Activated T-helper 17 cell treated with anti-CD3 and anti-CD28 coated beads, Interleukin-2, amount 50 U/mL, for 72 hours (primary cell): ENCODE measurements at regions not wholly inside any gene's neighbourhood (a gene's known extent, or its start where the extent isn't known, plus 50 kb on each side); places are given as distances from the start of the nearest gene placed in this dataset.
"Not testable (repeated sequence)": the region's sequence is repeated elsewhere in the genome, so short reads cannot be mapped to it uniquely, and the experiment has no call there.

Experiments used
- ATAC-seq: fragments of 150-1000 bp; cut with Tn5 transposase; replicated peaks from 2 replicates; pipeline ENCODE4 v1.10.0; 2021; ENCODE audit warnings: mild to moderate bottlenecking, moderate library complexity
- H3K27ac Mint-ChIP-seq: one replicate; pipeline ENCODE4 v1.8.0; 2022; ENCODE audit warnings: mixed read lengths
- H3K27me3 Mint-ChIP-seq: one replicate; pipeline ENCODE4 v1.8.0; 2022; ENCODE audit warnings: mixed read lengths
- H3K36me3 Mint-ChIP-seq: one replicate; pipeline ENCODE4 v1.8.0; 2022; ENCODE audit warnings: low read depth, mild to moderate bottlenecking, mixed read lengths
- H3K4me1 Mint-ChIP-seq: one replicate; pipeline ENCODE4 v1.8.0; 2022; ENCODE audit warnings: mixed read lengths
- H3K4me3 Mint-ChIP-seq: one replicate; pipeline ENCODE4 v1.8.0; 2022; ENCODE audit warnings: mild to moderate bottlenecking, mixed read lengths
- H3K9me3 Mint-ChIP-seq: one replicate; pipeline ENCODE4 v1.8.0; 2022; ENCODE audit warnings: mixed read lengths

GRCh38 chr6:27002447-27002846 lies 245.1 kb upstream of the PRSS16 start:
- no peak overlapping the region for H3K27ac Mint-ChIP-seq
- no peak for ATAC-seq
- peaks cover 8% of the 10 kb centered on the region for H3K27me3 Mint-ChIP-seq
- H3K36me3 Mint-ChIP-seq = no peaks in the 10 kb centered on the region
- no peak overlapping the region for H3K4me3 Mint-ChIP-seq
- H3K4me1 Mint-ChIP-seq = no peaks in the 10 kb centered on the region
- no peaks in the 10 kb centered on the region for H3K9me3 Mint-ChIP-seq

GRCh38 chr6:27007020-27007419 lies 240.5 kb upstream of the PRSS16 start:
- Mint-ChIP-seq H3K9me3 (no peaks in the 10 kb centered on the region), H3K27ac (no peak overlapping the region), H3K4me1 (no peaks in the 10 kb centered on the region), H3K36me3 (no peaks in the 10 kb centered on the region), H3K27me3 (peaks cover 28% of the 10 kb centered on the region), H3K4me3 (no peak overlapping the region)
- no peak for ATAC-seq

- not testable (repeated sequence) for H3K27ac Mint-ChIP-seq, H3K4me3 Mint-ChIP-seq, ATAC-seq, H3K9me3 Mint-ChIP-seq, H3K4me1 Mint-ChIP-seq, H3K36me3 Mint-ChIP-seq
- H3K27me3 Mint-ChIP-seq = peaks cover 28% of the 10 kb centered on the region
These were observed 238.9 kb upstream of the PRSS16 start for GRCh38 chr6:27008613-27009012.

- H3K27me3 Mint-ChIP-seq = peaks cover 20% of the 10 kb centered on the region
- H3K4me1 Mint-ChIP-seq, H3K27ac Mint-ChIP-seq, H3K36me3 Mint-ChIP-seq, H3K9me3 Mint-ChIP-seq, H3K4me3 Mint-ChIP-seq, ATAC-seq: not testable (repeated sequence)
These were observed 233.4 kb upstream of the PRSS16 start for GRCh38 chr6:27014053-27014452.

DNA sequence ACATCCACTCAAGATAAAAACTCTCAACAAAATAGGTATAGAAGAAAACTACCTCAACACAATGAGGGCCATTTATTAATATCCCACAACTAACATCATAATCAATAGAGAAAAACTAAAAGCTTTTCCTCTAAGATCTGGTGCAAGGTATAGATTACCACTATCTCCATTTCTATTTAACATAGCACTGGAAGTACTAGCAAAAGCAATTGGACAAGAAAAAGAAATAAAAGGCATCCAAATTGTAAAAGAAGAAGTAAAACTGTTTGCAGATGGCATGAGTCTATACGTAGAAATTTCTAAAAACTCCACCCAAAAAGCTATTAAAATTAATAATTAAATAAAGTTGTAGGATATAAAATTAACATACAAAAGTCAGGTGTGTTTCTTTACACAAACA lies 230.8 kb upstream of the PRSS16 start:
- Mint-ChIP-seq H3K27ac (no peak overlapping the region), H3K36me3 (peaks cover 11% of the 10 kb centered on the region), H3K9me3 (peaks cover 9% of the 10 kb centered on the region), H3K27me3 (no peaks in the 10 kb centered on the region), H3K4me3 (no peak overlapping the region), H3K4me1 (peaks cover 8% of the 10 kb centered on the region)
- no peak for ATAC-seq

- not testable (repeated sequence) for H3K27ac Mint-ChIP-seq
These were observed 229.1 kb upstream of the PRSS16 start for GRCh38 chr6:27018401-27018800.

GRCh38 chr6:27019651-27020552 lies 227.6 kb upstream of the PRSS16 start:
- Mint-ChIP-seq H3K27ac (peak overlapping the region; percentile 86), H3K4me1 (peaks cover 8% of the 10 kb centered on the region), H3K36me3 (peaks cover 11% of the 10 kb centered on the region), H3K9me3 (peaks cover 4% of the 10 kb centered on the region), H3K27me3 (peaks cover 8% of the 10 kb centered on the region), H3K4me3 (peak overlapping the region; percentile 75)
- peak; percentile 93 for ATAC-seq

More at GRCh38 chr6:27018401-27018800, 229.1 kb upstream of the PRSS16 start:
- not testable (repeated sequence) for H3K27me3 Mint-ChIP-seq, H3K4me1 Mint-ChIP-seq, H3K4me3 Mint-ChIP-seq, H3K9me3 Mint-ChIP-seq, ATAC-seq
- H3K36me3 Mint-ChIP-seq = peaks cover 11% of the 10 kb centered on the region

- Mint-ChIP-seq H3K27ac (peak overlapping the region; percentile 86), H3K4me3 (peak overlapping the region; percentile 75), H3K9me3 (no peaks in the 10 kb centered on the region), H3K27me3 (peaks cover 14% of the 10 kb centered on the region), H3K4me1 (peaks cover 8% of the 10 kb centered on the region), H3K36me3 (peaks cover 11% of the 10 kb centered on the region)
- no peak for ATAC-seq
These were observed 227.0 kb upstream of the PRSS16 start for GRCh38 chr6:27020553-27020880.

DNA sequence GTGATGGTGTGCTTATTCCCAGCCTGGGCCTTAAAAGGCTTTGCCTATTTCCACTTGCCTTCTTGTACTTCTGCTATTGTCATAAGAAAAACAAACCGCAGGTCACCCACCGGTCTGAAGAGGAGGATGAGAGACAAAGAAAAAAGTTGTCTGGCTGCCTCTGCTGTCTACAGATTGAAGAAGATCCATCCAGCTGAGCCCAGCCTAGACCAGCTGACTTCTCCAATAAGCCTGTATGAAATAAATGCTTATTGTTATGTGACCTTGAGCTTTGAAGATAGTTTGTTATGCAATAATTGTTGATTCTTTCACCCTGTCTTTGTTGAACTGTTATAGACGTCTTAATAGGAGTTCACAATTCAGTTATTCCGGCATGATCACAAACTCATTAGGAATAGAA lies 223.8 kb upstream of the PRSS16 start:
- H3K27ac Mint-ChIP-seq = no peak overlapping the region
- ATAC-seq = no peak
- no peak overlapping the region for H3K4me3 Mint-ChIP-seq
- peaks cover 11% of the 10 kb centered on the region for H3K36me3 Mint-ChIP-seq
- H3K4me1 Mint-ChIP-seq = peaks cover 8% of the 10 kb centered on the region
- H3K9me3 Mint-ChIP-seq = no peaks in the 10 kb centered on the region
- peaks cover 22% of the 10 kb centered on the region for H3K27me3 Mint-ChIP-seq

DNA sequence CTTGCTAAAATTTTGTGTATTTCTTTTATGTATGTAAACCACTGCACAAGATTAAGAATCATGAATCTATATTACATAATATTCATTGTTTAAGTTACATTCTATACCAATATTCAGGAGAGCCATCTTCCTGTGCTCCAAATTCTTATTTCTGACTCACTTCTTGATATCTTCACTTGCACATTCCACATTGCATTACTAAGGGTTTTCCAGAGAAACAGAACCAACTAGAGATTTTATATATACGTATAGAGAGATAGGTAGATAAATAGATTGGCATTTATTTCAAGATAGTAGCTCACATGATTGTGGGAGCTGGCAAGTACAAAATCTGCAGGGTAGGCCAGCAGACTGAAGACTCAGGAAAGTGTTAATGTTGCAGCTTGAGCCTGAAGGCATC lies 222.2 kb upstream of the PRSS16 start:
- no peak overlapping the region for H3K27ac Mint-ChIP-seq
- H3K9me3 Mint-ChIP-seq = no peaks in the 10 kb centered on the region
- peaks cover 5% of the 10 kb centered on the region for H3K4me1 Mint-ChIP-seq
- no peak for ATAC-seq
- peaks cover 2% of the 10 kb centered on the region for H3K36me3 Mint-ChIP-seq
- H3K27me3 Mint-ChIP-seq = peaks cover 26% of the 10 kb centered on the region
- no peak overlapping the region for H3K4me3 Mint-ChIP-seq

DNA sequence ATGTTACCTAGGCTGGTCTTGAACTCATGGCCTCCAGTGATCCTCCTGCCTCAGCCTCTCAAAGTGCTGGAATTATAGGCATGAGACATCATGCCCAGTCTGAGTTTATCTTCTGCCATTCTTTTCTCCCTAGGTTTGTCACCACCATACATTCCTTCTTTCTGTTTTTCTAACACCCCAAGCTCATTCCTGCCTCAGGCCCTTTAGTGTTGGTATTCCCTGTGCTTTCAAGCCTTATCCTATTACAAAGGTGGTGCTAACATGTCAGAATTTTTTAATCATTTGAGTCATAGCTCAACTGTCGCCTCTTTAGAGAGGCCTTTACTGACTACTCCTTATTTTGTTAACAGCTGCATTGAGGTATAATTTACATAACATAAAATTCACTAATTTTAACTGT lies 221.1 kb upstream of the PRSS16 start:
- Mint-ChIP-seq H3K27me3 (peaks cover 30% of the 10 kb centered on the region), H3K4me1 (no peaks in the 10 kb centered on the region), H3K36me3 (no peaks in the 10 kb centered on the region), H3K4me3 (no peak overlapping the region), H3K9me3 (no peaks in the 10 kb centered on the region), H3K27ac (no peak overlapping the region)
- no peak for ATAC-seq

GRCh38 chr6:27031302-27031701 lies 216.2 kb upstream of the PRSS16 start:
- Mint-ChIP-seq H3K27me3 (peaks cover 44% of the 10 kb centered on the region), H3K4me1 (no peaks in the 10 kb centered on the region)
- no peak for ATAC-seq

GRCh38 chr6:27038498-27038897 lies 209.0 kb upstream of the PRSS16 start:
- Mint-ChIP-seq H3K9me3 (no peaks in the 10 kb centered on the region), H3K36me3 (no peaks in the 10 kb centered on the region), H3K4me1 (no peaks in the 10 kb centered on the region), H3K27me3 (peaks cover 68% of the 10 kb centered on the region), H3K4me3 (no peak overlapping the region), H3K27ac (no peak overlapping the region)
- no peak for ATAC-seq

More at GRCh38 chr6:27031302-27031701, 216.2 kb upstream of the PRSS16 start:
- Mint-ChIP-seq H3K27ac (no peak overlapping the region), H3K9me3 (no peaks in the 10 kb centered on the region), H3K36me3 (no peaks in the 10 kb centered on the region), H3K4me3 (no peak overlapping the region)

GRCh38 chr6:27040244-27041042 lies 207.1 kb upstream of the PRSS16 start:
- Mint-ChIP-seq H3K4me1 (no peaks in the 10 kb centered on the region), H3K36me3 (no peaks in the 10 kb centered on the region), H3K4me3 (no peak overlapping the region), H3K27me3 (peaks cover 61% of the 10 kb centered on the region), H3K9me3 (no peaks in the 10 kb centered on the region), H3K27ac (no peak overlapping the region)
- no peak for ATAC-seq

GRCh38 chr6:27043244-27043643 lies 204.3 kb upstream of the PRSS16 start:
- Mint-ChIP-seq H3K27me3 (peaks cover 47% of the 10 kb centered on the region), H3K9me3 (no peaks in the 10 kb centered on the region), H3K4me1 (no peaks in the 10 kb centered on the region)

More at GRCh38 chr6:27043244-27043643, 204.3 kb upstream of the PRSS16 start:
- no peaks in the 10 kb centered on the region for H3K36me3 Mint-ChIP-seq
- ATAC-seq = no peak
- H3K27ac Mint-ChIP-seq = no peak overlapping the region
- no peak overlapping the region for H3K4me3 Mint-ChIP-seq
